ENCODE measurements at regions not wholly inside any gene's neighbourhood (a gene's known extent, or its start where the extent isn't known, plus 50 kb on each side); places are given as distances from the start of the nearest gene placed in this dataset.

DNA sequence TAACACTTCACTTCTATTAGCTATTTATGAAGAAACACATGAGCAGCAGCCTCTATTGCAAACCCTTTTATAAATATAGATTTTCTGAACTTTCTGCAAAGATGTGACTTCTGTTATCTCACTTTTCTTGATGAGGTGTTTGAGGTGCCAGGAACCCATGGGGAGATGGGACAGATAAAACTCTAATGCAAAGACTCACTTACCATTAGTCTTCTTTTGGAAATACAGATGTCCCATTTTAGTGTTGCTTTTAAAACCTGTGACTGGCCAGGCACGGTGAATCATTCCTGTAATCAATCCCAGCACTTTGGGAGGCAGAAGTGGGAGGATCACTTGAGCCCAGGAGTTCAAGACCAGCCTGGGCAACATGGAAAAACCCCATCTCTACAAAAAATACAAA is 171.3 kb upstream of the GAS1 start:
- DNase-seq (ENCODE audit: low spot score) = no peak

DNA sequence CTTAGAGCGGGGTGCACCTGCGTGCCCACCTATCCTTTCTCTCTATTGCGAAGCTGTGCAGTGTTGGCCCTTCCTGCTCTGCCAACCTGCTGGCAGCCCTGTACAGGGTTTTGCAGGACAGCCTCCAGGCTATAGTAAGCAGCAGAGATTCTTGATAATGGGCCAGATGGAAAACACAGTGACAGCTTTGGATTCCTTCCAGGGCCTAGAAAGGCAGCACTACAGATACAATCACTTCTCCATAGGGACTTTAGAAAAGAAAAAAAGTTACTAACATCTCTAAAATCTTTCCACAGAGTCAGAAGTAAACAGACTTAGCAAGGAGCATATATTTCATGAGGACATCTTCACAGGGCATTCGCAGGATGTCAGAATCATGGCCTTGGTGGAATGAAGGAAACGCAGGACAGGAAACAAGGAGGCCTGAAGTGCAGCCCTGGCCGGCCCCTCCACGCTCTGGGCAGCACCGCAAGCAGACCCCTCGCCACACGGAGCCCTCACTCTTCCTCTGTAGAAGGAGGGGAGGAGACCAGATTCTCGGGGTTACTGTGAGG is 172.1 kb upstream of the GAS1 start:
- no peak for DNase-seq (ENCODE audit: low spot score)

DNA sequence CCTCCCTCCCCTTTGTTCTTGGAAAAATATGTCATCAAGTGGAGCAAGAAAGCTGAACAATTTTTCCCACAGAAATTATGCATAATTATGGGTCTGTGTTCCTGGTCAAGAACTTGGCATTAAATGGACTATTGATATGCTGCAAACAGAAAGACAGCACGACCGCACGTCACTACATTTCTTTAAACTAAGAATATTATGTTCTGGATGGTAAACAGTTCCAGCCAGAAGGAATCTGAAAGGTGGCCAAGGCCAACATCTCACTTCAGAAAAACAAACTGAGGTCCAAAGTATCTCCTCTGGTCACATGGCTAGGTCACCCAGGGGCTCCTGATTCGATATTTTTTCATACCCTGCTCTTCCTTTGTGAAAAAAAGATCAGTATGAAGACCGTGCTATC is 173.3 kb upstream of the GAS1 start:
- no peak for DNase-seq (ENCODE audit: low spot score)

DNA sequence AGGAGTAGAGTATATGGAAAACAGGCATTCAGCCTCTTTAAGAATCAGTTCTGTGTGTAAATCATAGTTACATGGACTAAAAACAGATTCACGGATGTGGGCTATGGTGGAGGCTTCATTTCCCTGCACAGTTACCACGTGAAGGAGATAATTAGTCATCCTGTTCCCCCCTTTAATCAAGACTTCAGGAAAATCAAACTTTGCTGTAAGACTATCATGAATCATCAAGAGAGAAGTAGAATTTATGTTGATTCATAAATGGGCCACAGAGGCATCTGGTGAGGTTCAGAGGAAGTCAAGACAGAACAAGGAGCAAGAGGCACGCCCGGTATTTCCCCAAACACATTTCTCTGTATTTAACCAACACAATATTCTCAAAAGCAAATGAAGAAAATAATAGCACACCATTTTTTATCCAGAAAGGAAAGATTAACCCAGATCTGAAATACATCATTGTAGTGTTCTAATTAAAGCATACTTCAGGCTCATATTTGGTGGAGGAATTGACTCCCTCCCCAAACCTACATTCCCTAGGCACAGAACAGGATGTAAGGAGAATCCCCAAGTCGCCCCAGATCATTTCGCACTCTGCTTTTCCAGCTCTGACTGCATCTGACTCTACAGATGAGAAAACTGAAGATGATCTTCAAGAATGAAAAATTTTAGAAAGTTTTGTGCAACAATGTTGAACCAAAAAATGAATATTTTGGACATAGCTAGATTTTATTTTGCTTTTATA is 175.8 kb upstream of the GAS1 start:
- DNase-seq (ENCODE audit: low spot score) = no peak

DNA sequence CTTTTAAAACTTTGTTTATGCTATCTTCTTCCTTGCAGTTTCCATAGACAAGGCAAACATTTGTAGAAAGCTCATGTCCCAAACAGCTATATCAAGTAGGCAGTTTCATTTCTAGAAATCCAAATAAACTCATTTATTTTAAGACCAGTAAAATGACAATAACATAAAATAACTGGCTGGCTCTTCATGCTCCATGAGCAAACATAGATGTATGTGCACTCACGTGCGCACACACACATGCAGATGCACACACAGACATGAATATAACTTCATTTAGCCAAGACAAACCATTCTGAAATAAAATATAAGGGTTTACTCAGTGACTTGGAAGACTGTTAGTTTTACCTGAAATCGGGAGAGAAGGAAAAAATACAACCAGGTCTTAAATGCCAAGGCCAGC is 176.5 kb upstream of the GAS1 start:
- no peak for DNase-seq (ENCODE audit: low spot score)

DNA sequence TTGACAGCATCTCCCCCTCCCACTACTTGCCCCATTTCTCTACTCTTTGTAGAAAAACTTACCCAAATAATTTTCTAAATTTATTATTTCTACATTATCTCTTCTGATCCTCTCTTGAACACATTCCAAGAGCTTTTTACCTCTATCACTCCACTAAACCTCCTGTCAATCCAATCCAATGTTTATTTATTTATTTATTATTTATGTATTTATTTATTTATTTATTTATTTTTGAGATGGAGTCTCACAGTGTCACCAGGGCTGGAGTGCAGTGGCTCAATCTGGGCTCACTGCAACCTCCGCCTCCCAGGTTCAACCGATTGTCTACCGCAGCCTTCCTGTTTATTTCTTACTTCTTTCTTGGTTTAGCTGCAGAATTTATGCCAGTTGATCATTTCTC is 178.5 kb upstream of the GAS1 start:
- no peak for DNase-seq (ENCODE audit: low spot score)

DNA sequence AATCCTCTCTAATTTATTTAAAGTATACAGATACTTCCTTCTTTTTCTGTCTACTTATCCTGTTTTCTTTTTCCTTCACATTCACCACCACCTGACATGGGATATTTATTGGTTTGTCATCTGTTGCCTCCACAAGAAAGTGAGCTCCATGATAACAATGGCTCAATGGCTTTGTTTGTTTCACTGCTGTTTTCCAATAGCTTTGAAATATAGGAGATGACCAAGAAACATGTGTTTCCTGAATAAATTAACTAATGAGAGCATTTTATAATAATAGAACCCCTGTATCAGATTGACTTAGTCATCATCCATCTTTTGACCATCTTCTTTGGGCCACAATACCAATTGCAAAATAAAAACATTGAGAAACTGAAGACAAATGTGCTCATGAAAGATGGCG is 180.2 kb upstream of the GAS1 start:
- no peak for DNase-seq (ENCODE audit: low spot score)

DNA sequence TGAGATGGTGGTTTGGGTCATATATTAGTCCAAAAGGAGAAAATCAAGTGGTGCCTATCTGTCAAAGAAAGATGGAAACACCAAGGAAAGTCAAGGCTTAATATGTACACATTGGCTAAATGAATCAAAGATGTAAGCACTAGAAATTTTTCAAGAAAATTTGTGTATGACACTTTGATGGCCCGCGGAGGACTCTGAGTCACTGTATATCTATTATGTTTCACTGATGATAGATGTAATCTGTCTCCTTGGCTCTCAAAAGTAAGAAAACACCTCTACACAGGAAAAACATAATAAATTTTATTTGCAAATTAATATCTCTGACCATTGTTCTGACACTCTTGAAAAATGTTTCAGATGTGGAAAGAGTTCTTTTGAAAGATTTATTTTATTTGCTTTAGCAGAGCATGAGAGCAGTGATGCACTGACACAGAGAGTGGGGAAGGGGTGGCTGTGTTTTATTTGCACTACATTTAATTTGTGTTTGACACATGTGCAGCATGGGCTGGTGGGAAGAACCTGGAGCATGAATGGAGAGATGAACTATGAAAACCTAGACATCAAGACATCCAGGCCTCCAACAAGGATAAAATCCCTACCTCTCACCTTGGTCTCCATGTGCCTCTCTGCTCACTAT is 180.8 kb upstream of the GAS1 start:
- DNase-seq (ENCODE audit: low spot score) = no peak

DNA sequence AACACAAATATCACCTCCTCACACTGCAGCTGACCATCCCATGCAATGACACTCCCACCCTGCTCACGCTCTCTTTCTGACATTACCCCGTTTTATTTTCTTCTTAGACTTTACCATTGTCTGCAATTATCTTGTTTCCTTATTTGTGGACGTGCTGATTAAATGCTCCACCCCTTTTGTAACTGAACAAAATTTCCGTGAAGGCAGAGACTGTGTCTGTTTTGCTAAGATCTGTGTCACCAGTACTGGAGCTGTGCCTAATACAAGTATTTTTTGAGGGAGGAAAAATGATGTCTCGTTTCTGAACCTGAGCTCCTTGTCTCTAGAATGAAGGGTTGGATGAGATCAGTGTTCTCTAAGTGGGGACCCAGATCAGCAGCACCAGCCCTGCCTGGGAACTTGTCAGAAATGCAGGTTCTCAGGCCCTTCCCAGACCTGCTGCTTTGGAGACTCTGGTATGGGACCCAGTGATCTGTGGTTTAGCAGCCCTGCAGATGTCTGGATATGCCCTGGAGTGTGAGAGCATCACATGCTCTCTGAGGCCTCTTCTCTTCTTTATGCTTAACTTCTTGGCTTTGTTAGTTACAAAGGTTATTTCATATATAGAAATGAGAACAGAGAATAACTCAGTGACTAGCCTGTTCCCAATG is 181.7 kb upstream of the GAS1 start:
- DNase-seq (ENCODE audit: low spot score) = no peak

DNA sequence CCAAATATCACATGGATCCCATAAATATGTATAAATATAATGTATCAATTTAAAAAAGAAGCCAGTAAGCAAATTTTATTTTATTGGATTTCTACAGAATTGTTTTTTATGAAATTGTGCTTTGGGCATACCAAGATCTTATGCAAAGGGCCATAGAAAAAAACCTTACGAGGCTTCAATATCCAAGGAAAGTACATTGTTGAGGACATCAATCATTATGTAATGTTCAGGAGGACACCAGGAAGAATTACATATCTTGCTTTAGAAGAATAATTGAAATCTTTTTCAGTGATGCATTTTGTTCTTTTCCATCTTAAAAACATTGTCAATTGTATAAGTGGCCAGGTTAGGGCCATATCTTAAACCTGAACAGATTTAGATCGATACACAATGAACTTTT is 187.8 kb upstream of the GAS1 start:
- DNase-seq (ENCODE audit: low spot score) = no peak

DNA sequence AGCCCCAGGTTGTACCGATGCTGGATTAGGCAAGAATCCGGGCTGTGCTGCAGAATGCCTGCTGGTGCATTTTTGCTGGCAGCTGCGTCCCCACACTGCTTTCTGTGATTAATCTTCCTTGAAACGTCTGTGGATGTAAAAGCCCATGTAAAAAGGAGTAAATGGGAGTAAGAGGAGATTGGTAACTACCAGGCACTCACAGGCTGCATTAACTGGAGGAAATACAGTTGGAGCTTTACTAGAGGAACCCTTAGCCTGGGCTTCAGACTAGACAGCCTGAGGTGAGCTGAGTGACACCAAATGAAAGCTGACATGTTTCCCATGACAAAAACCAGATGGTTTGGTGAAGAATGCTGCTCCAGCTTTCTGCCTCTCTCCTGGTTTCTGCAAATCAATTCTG is 190.4 kb upstream of the GAS1 start:
- no peak for DNase-seq (ENCODE audit: low spot score)

DNA sequence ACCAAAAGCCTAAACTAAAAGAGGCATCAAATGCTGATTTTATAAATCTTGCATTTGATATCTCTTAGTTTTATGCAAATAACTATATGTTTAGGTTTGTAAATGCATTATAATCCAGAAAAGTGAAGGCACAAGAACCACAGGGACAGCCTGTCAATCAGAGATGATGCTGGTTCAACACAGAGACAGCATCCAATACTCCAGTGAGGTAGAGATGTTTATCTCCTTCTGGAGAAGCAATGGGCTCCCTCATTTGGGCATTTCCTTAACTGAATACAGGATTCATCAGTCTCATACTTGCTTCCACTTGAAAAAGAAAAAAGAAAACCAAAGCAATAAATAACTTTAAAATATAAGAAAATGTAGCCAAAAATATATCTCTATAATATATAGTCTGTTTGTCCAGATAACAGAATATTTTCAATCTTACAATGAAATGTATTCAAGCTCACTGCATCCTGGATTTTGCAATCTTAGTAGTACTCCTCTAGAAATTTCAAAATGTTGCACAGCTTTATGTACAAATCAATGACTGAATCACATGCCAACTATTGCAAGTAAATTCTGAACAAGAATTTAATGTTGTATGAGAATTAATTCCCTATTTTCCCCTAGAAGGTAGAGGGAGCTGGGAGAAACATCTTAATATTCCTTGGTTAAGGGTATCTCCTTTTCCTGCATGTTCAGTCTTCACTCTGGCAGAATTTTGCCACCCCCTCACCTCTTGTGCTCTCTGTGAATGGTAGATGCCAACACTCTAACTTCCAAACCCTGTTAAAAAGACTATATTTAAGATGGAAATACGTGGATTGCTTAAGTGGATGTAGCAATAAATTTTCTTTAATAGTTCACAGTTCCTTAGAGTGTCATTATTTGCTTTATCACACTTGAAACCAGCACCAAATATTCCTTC is 191.1 kb upstream of the GAS1 start:
- no peak for DNase-seq (ENCODE audit: low spot score)

DNA sequence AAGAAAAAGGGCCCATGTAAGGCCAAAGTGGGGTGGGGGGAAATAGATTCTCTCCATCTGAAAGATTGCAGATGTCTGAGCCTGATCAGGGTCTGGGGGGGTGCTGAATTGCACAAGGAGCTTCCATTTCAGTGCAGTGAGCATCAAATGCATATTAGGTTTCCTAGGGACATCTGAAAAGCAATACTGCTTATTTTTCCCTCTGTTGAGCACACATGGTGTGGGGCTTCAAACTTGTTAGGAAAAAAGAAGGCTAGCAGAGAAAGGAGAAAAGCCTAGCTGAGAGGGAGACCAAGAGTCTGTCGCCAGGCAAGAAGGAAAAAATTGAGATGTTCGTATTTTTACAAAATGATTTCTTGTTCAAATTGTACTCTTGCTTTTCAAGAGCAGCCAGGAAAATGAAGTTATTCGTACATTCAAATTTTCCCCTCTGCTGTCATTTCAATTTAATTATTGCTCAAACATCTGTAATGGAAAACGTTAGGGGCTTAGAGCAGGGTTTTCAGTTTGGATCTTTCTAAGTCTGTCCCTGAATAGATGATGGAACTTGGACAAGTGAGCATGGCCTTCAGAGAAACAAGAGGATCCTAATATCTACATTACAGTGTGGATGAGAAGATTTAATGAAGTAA is 191.9 kb upstream of the GAS1 start:
- DNase-seq (ENCODE audit: low spot score) = no peak

DNA sequence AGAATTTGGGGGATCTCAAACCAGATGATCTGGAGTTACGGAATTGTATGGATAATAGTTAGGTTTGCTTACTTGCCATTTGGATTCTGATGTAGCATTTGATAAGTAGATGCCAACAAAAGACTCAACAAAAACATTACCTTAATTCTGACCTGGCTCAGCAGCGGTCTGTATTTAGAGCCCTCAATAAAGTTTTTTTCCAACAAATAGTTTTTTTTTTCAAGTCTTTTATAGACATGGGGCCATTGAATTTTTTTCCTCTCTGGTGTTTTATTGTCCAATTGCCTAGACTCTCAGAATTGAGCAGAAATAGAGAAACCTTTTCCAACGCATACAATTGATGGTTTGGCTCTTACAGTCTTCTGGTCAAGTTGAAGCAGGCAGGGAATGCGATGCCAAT is 192.8 kb upstream of the GAS1 start:
- DNase-seq (ENCODE audit: low spot score) = no peak

DNA sequence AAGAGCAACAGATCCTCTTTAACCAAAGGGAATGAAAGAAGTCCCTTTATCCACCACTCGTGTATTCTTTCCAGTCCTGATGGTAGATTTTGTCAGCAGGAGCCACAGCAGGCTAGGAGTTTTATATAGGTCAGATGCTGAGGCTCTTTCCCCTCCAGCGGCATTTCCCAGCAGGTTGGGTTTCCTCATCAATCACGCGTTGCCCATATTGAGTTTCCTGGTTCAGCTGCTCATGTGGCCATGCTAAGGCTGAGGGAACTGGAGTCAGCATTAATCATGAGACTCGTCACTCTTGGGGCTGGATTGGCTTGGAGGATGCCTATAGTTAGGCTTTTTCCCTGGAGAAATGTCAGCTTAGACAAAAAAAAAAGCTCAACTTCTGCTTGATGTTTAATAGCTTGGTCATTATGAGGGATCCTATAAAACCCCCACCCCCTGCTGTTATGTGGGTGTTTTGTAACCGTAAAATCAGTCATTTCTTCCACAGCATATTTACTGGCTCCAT is 193.4 kb upstream of the GAS1 start:
- DNase-seq (ENCODE audit: low spot score) = no peak

DNA sequence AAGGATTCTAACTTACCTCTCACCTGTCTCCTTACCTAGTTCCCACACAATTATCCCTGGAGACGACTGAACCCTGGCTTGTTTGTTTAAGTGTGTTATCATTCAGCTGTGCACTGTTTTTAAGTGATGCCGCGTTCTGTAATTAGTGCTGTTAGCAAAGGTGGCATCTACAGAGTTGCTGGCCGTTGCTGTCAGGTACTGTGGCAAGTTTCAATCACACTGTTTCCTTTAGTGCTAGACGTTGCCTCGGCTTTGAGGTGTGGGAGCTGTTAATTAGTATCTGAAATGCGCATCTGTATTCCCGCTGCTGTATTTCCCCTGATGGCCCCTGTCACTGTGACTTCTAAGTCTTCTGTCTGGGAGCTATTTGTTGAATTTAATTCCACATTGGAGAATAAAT is 193.8 kb upstream of the GAS1 start:
- DNase-seq (ENCODE audit: low spot score) = no peak

DNA sequence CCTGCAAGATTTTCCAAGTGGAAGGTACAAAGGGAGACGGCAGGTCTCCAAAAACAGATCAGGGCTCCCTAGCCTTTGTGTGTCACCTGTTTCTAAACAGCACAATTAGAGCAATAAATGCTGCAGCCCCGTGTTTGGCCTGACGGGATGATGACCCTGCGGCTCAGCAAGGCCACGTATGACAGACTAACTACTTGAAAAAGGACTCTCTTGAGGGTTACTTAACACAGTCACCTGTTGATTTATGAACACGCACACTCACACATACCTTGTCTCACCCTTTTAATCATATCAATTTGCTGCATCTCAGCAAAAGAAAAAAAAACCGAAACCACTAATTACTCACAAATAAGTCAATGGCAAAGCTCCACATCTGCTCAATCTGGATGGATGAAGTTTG is 199.6 kb upstream of the GAS1 start:
- no peak for DNase-seq (ENCODE audit: low spot score)

DNA sequence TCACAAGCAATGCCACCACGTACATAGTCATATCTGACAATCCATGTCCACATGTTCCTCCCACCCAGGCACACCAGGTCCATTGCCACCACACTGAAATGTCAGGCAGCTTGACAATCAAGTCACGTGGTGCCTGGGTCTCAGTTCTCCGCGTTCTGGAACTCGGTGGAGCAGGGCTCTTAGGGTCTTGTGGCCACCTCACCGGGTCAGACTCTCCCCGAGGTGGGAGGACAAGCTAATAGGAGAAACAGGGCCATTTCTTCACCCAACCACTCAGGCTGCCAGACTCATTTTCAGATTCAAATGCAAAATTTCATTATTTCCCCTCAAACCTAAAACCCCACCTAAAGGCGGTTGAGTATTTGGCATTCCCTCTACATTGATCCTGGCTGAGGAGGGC is 200.5 kb upstream of the GAS1 start:
- no peak for DNase-seq (ENCODE audit: low spot score)

DNA sequence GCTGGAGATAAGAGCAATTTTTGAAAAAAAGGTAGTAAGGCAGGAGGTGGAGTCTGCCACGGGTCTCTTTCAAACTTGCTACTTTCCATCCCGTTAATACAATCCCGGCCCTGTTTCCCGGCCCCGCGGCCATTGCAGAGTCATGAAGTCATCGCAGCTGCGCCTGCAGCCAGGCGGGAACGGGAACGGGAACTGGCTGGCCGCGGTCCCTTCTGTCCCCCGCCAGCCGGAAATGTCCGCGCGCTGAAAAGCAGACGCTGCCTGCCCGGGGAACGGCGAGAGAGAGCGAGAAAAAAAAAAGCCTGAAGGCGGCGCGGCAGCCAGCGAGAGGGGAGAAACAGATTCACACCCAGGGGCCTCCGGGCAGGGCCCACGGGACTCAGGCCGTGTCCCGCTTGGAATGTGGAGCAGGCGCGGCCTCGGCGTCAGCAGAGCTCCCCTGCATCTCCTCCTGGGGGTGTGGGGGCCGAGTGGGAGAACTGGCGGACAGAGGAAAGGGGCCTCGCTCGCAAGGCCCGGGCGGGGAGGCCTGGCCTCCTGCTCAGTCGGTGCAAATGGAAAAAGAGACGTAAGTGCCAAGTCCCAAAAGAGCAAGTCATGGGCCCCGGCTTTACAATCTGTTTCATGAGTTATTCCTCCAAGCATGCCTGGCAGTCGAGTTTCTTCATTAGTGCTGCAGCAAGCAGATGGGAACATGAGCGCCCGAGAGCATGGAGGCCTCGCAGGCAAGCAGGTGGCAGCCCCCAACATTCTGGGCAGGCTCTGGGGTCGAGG is 201.2 kb upstream of the GAS1 start:
- peak; percentile 54 for DNase-seq (ENCODE audit: low spot score)

DNA sequence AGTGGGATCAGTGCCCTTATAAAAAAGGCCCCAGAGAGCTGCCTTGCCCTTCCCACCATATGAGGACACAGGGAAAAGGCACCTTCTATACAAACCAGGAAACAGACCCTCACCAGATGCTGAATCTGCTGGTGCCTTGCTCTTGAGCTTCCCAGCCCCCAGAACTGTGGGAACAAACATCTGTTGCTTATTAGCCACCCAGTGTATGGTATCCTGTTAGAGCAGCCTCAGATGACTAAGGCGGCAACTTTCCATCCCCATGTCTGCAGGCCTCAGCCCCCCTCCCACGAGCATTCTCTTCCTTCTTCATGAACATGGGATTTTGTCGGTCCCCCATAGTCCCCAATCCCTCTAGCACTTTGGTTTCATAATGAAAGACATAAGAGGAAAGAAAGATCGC is 202.5 kb upstream of the GAS1 start:
- DNase-seq (ENCODE audit: low spot score) = no peak

DNA sequence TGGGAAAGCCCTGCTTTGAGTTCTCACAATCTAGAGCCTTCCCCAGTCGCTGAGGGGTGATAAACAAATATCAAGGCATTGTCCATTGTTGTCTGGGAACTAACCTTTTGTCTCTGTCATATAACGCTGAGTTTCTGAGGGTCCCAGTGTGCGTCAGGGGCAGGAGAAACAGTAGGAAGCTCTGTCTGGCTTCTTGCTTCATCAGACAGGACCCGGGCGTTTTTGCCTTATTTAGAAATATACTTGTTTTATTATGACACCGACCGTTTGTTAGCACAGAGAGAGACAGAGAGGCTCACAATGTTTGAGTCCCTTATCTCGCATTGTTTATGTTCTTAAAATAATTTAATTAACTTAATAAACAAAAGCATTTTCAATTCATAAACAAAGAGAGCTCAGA is 204.9 kb upstream of the GAS1 start:
- no peak for DNase-seq (ENCODE audit: low spot score)
